ENCODE measurements at regions not wholly inside any gene's neighbourhood (a gene's known extent, or its start where the extent isn't known, plus 50 kb on each side); places are given as distances from the start of the nearest gene placed in this dataset.
"Not testable (repeated sequence)": the region's sequence is repeated elsewhere in the genome, so short reads cannot be mapped to it uniquely, and the experiment has no call there.

DNA sequence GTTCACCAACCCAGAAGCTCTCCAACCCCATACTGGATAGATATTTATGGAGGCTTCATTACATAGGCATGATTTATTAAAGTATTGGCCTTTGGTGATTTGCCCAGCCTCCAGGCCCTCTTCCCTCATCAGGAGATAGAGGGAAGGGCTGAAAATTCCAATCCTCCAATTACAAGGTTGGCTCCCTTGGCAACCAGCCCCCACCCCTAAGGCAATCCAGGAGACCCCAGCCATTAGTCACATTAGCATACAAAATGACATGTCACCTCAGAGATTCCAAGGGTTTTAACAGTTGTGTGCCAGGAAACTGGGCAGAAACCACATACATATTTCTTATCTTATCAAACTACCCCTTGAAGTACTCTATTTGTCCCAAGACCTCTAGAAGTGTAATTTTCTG is 210.0 kb downstream of the HINT1 start:
- no peak for DNase-seq

DNA sequence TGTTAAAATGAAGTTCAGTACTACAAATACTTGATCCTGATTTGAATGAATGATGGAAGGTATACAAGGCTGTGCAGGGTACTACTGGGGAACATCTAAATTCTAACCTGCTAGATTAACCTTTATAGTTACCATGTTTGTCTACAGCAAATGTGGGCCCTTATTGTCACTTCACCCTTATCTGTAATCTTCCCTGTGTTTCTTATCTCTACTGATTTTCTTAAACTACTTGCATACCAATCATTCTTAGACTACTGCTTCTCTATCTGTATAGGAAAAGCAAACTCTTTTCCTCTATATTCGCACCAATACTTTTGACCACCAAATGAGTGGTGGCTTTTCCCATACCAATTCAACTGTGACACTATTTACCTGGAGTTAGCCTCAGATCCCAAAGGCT is 210.7 kb downstream of the HINT1 start:
- DNase-seq: no peak

DNA sequence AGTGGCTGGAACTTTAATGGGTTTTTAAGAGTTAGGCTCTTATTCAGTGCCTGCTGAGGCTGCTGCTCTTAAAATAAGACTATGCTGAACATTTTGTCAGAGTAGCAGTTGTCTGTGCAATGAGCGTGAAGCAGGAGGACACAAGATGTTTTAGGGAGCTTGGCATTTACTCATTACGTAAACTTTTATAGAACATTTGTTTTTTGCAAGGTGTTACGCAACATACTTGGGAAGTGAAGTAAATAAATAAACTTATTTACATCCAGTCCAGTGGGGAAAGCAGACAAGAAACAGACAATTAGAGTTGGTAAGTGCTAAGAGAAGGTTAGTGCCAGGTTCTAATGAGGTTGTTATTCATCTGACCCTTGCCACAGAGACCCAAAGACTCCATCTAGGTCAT is 226.0 kb downstream of the HINT1 start:
- peak; percentile 0 for DNase-seq

DNA sequence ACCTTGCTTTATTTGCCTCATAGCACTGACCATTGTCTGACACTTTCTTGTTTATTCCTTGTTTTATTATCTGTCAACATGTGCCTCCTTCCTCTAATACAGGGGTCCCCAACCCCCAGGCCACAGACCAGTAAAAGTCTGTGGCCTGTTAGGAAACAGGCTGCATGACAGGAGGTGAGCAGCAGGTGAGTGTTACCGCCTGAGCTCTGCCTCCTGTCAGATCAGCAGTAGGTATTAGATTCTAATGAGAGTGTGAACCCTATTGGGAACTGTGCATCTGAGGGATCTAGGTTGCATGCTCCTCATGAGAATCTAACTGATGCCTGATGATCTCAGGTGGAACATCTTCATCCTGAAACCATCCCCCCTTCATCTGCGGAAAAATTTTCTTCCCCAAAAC is 228.0 kb downstream of the HINT1 start:
- no peak for DNase-seq

DNA sequence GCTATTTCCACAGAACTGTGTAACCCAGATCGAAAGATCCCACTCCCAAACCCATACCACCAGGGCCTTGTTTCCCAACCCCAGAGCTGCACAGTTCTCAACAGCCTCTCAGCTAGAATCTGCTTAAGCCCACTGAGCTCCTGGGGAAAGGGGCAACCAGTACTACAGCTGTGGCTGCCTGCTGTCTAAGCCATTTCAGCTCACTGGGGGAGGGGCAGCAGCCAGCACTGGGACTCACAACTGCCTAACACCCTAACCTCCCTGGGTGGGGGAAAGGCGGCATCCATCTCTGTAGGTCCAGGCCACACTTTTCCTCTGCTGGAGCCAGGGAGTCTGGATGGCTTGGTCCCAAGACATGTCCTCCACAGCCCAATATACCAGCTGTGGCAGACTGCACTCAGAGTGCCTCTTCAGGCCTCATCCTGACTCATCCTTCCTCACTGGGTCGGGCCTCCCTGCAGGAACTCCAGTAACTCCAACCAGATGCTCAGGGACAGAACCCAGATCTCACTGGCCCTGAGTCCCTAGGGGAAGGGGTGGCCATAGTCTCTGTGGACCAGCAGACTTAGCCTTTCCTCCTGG is 241.4 kb downstream of the HINT1 start:
- no peak for DNase-seq

DNA sequence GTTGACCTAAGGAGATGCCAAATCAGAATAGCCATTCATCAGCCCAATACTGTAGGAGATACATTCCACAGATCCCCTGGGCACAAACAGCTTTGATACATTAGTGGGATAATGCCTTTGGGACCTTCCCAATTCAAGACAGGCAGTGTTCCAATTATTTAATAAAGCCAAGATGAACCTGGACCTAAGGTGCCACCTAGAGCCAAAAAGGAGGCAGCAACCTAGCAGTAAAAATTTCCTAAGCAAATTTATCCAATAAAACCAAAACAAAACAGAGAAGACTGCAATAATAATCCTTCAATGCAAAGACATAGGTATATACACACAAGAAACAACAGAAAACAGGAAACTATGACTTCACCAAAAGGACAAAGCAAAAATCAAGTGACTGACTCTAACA is 253.0 kb downstream of the HINT1 start:
- DNase-seq: no peak

DNA sequence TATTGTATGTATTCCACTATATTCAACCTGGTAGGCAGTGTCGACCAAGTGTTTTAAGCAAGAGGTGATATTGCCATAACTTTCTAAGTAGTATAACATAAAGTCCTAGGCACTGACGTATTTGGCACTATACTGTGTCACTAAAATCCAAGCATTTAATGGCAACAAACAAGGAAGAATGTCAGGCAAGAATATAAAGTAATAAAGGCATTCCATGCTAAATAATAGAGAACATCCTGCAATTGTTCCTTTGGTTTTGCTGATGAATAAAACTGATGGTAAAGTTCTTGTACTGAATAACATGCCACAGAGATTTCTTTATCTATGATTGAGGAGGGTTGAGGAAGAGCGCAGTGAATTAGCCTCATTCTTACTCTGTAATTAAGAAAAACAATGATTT is 256.9 kb downstream of the HINT1 start:
- DNase-seq: no peak

DNA sequence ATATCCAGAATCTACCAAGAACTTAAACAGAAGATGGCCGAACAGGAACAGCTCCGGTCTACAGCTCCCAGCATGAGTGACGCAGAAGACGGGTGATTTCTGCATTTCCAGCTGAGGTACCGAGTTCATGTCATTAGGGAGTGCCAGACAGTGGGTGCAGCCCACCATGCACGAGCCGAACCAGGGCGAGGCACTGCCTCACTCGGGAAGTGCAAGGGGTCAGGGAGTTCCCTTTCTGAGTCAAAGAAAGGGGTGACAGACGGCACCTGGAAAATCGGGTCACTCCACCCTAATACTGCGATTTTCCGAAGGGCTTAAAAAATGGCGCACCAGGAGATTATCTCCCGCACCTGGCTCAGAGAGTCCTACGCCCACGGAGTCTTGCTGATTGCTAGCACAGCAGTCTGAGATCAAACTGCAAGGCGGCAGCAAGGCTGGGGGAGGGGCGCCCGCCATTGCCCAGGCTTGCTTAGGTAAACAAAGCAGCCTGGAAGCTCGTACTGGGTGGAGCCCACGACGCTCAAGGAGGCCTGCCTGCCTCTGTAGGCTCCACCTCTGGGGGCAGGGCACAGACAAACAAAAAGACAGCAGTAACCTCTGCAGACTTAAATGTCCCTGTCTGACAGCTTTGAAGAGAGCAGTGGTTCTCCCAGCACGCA is 267.4 kb downstream of the HINT1 start:
- not testable (repeated sequence) for DNase-seq

DNA sequence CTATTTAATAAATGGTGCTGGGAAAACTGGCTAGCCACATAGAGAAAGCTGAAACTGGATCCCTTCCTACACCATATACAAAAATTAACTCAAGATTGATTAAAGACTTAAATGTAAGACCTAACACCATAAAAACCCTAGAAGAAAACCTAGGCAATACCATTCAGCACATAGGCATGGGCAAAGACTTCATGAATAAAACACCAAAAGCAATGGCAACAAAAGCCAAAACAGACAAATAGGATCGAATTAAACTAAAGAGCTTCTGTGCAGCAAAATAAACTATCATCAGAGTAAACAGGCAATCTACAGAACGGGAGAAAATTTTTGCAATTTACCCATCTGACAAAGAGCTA is 267.9 kb downstream of the HINT1 start:
- DNase-seq: not testable (repeated sequence)

DNA sequence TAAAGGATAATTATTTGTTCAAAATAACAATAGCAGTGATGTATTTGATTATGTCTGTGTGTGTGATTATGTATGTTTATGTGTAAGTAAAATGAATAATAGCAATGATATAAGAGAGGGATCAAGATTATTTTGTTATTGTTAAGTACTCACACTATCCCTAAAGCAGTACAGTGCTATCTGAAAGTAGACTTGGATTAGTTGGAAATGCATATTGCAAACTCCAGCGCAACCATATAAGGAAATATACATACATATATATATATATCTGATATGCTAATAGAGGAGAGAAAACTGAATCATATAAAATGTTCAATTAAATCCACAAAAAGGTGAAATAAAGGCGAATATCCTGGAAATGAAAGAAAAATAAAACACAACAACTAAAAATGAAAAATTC is 268.4 kb downstream of the HINT1 start:
- DNase-seq: no peak

DNA sequence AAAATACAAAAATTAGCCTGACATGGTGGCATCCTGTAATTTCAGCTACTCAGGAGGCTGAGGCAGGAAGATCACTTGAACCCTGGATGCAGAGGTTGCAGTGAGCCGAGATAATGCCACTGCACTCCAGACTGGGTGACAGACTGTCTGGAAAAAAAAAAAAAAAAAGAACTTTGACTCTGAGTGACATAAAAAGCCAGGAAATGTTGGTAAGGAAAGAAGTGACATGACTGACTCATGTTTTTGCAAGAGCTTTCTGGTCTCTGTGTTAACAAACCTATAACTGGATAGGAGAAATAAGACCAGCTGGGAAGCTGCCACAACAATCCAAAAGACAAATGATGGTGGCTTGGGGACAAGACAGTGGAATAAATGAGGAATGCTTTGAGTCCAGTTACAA is 272.1 kb downstream of the HINT1 start:
- no peak for DNase-seq

DNA sequence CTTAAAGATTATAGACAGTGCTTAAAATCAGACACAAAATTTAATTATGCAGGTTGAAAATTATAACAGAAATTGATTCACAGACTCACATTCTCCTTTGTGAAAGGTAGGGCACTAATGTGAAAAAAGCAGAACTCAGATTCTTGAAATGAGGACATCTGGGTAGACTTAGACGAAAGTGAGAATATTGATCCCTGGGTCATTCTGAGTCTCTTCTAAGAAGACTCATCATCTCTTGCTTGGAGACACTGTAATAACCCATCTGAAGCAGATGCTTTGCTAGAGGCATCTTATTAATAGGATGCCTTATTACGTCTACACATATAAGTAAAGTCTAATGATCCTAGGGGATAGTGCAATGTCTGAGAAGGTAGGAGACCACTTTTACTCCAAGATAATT is 274.4 kb downstream of the HINT1 start:
- no peak for DNase-seq

DNA sequence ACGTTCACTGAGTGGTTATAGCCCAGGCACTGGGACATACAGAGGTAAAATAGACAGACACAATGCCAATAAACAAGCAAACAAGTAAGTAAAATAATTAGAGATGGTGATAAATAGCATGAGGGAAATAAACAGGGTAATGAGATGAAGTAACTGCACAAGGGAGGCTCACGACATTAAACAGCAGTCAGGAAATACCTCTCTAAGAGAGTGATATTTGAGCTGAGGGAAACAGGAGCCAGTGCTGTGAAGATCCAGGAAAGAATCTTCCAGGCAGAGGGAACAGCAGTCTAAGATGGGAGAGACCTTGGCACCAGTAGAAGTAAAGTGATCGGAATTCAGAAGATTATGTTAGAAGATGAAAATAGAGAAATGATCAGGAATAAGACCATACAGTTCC is 279.4 kb downstream of the HINT1 start:
- peak; percentile 12 for DNase-seq

DNA sequence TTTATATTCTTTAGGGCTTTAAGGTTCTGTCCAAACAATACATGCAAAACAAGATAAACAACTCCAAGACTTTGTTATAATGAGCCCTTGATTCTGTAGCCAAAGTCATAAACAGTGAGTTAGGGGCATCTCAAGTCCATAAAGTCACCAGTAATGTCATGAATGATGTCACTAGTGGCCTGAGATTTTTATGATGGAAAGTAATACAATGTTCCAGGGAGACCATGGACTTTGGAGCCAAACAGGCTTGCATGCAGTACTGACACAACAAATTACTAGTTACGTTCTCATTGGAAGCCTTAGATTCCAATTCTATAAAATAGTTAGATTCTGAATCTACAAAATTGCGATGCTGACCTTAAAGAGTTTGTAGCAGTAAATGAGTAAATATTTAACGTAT is 280.0 kb downstream of the HINT1 start:
- DNase-seq: no peak

DNA sequence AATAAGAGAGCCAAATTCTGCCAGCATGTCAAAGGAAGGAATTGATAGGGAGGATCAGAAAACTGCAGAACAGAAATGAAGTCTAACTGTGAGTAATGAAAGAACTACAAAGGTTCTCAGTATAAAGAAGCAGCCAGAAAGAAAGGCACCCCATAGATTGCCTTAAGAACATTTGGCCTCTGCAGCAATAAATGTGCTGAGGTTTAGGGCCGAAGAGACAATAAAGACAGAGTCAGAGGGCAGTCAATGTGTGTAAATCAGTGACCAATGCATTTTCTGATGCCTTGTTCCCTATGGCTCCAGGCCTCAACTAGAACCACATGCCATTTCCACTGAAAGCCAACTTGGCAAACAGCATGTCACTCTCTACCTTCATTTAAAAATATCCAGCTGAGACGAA is 281.0 kb downstream of the HINT1 start:
- DNase-seq: no peak

DNA sequence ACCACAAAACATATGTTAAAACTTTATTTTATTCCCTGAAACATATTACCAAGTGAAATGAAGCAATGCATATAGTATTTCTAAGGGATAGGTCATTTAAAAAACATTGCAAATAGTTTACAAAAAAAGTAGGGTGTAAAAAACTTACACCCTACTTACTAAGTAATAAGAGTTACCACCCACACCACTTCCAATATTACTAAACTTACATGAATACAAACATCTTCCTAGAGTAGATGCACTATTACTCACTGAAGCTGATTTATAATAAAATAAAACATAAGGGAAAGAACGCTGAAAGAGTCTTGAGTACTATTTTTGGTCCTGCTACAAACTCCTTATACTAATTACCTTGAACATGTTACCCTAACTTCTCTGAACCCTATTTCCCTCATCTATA is 289.4 kb downstream of the HINT1 start:
- no peak for DNase-seq

DNA sequence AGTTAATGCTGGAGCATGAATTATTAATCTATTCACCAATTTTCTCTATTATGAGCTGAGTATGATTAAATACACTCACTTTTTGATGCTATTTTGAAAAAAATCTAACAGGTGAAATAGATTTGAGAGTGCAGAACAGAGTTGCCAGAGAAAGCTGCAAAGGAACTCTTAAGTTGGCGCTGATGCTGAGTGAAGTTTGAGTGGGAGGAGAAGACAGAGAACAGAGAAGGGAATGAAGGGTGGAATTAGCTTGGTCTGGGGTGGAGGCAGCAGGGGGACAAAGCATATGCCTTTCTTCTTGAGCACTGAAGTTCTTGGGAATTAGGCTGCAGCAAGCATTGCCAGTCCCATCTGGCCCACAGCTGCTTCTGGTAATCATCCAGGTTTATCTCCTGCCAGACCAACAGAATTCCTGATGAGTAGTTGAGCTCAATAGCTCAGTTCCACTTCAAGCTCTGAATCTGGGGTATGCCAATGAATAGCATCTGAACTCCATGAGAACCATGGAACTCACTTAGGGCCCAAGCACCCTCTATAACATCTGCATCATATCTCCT is 290.1 kb downstream of the HINT1 start:
- peak; percentile 26 for DNase-seq

DNA sequence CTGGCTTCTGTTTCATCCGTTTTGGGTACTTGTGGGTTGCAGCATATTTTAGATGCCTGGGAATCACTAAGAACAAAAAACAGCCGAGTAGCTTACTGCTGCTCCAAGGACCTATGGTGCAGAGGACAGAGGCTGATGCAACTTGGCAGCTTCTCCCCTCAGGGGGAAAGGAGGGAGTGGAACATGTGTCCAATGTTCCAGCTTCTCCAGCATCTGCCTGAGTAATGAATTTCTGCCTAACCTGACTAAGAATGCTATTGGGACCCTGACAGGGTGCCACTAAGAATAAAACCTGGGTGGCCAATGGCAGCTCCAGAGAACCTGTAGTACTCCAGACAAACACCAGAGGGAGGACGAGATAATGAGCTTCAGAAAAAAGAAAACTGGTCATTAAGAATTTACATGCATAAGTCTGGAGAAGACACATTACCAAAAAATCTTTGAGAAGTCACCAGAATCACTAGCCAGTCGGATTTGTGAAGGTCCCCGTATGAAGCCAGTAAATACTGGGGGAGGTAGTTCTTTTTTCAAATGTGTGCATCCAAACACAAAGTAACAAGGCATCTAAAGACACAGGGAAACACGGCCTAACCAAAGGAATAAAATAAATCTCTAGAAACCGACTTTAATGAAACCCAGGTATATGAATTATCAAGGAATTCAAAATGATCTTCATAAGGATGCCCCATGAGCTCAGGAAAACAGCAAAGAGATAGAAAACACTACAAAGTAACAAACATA is 293.5 kb downstream of the HINT1 start:
- peak; percentile 6 for DNase-seq

DNA sequence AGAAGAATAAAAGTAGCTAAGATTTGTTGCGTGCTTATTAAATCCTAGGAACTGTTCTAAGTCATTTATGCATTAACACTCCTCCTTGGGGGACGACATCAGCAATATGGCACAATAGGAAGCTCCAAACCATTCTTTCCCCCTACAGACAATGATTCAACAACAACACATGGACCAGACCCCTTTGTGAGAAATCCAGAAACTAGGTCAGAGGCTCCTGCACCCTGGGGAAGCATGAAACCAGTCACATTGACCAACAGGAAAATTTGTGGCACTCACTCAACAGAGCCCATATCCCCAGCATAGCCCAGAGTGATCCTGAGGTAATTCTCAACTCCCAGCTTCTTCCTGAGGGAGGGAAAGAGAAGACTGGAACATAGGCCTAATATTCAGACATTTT is 294.4 kb downstream of the HINT1 start:
- no peak for DNase-seq

DNA sequence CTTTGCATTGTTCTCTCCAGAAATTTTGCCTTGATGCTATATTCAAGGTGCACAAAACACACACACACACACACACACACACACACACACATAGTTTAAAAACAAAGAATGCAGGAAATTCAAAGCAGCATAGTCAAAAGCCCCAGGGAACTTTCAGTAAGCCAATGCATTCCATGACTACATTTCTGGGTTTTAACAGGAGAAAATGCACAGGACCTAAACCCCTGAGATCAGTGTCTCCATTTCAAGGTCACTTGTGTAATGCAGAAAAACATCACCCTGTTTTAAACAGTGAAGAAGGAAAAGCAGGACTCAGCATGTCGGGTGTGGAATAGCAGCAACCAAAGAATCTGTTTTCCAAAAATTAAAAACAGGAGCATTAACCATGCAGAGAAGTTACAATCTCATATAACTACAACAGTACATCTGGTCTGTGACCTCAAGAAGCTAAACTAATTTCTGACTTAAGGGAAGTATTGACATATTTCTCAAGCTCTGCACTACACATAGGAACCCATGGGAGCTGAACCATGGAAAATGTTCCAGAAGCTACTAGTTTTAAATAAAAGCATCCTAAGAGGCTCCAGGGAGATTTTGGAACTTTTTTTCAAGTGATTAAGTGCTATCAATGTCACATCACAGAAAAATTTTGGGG is 296.7 kb downstream of the HINT1 start:
- peak; percentile 23 for DNase-seq

DNA sequence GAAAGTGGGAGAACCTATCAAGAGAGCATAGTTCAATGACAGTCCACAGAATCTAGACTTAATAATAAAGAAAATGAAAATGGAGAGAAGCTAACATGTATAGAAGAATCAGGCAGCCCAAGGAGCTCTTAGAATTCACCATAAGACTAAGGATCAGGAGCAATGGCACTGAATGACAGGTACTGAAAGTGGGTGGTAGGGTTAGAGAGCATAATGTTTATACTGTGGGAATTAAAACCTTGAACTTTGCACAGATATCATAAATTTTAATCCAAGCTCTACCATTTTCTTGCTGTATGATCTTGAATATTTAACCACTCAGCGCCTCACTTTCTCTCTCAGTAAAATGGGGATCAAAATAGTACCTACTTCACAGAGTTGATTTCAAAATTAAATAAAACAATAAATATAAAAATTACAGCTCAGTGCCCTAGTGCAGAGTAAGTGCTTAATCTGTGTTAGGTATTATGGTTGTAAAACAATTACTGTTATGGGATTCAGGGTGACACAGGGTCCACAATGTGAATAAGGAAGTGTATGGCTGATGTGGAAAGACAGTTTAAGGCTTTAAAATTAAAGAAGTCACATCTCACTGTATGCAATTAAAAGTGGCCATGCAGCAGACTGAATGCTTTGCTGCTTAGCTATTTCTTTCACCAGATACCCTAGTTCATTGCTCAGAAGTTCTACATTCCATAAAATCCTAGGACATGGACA is 319.8 kb downstream of the HINT1 start:
- DNase-seq: no peak
